CD4-positive, alpha-beta T cell (primary cell): ENCODE measurements at regions not wholly inside any gene's neighbourhood (a gene's known extent, or its start where the extent isn't known, plus 50 kb on each side); places are given as distances from the start of the nearest gene placed in this dataset.

Experiments used
- ATAC-seq: fragments of 200-7000 bp; cut with Tn5 transposase; one replicate; pipeline ENCODE4 v1.10.0; 2022; ENCODE audit warnings: mild to moderate bottlenecking; ENCODE audit not compliant: poor library complexity
- CTCF ChIA-PET: fragments of 350-600 bp; sonication (Branson Sonifier 250); formaldehyde crosslinking; loops from one replicate; lab custom pipeline; 2021; ENCODE audit warnings: antibody characterized with exemption, inconsistent platforms; lab: Charles Lee
- POLR2A ChIA-PET: fragments of 350-600 bp; sonication (Branson Sonifier 250); formaldehyde crosslinking; loops from one replicate; lab custom pipeline; 2021; ENCODE audit warnings: antibody characterized with exemption, inconsistent platforms; lab: Charles Lee
- DNase-seq, 14 experiments: peaks; one replicate each; pipeline ENCODE4 v3.0.0-alpha.2; 2013 to 2020; ENCODE audit warnings: mixed read lengths in 2 of 14
- H3K27ac ChIP-seq, 2 donors: one replicate each; pipeline versions ENCODE4 v1.5.1 to v1.7.0; 2013; ENCODE audit warnings: low read length in 2 of 2, low read depth in 1 of 2, mild to moderate bottlenecking in 1 of 2
- H3K27me3 ChIP-seq, 2 experiments: 1 replicate in 1 of 2; 2 replicates in 1 of 2; pipeline versions ENCODE4 v1.6.1 to v1.7.0; 2013; ENCODE audit warnings: low read length in 2 of 2, control low read depth in 1 of 2, mild to moderate bottlenecking in 1 of 2, moderate library complexity in 1 of 2; ENCODE audit not compliant: insufficient read depth in 2 of 2, control insufficient read depth in 1 of 2
- H3K36me3 ChIP-seq: one replicate; pipeline ENCODE4 v1.6.1; 2013; ENCODE audit warnings: low read length, control low read depth; ENCODE audit not compliant: insufficient read depth
- H3K4me1 ChIP-seq: one replicate; pipeline ENCODE4 v1.6.1; 2013; ENCODE audit warnings: low read length, control low read depth; ENCODE audit not compliant: insufficient read depth
- H3K4me3 ChIP-seq: one replicate; pipeline ENCODE4 v1.5.1; 2013; ENCODE audit warnings: mild to moderate bottlenecking, low read length, moderate library complexity
- H3K9me3 ChIP-seq, 2 experiments: 1 replicate in 1 of 2; 2 replicates in 1 of 2; pipeline versions ENCODE4 v1.6.1 to v1.7.0; 2013; ENCODE audit warnings: low read length in 2 of 2, mild to moderate bottlenecking in 2 of 2, control low read depth in 1 of 2, moderate library complexity in 1 of 2; ENCODE audit not compliant: control insufficient read depth in 1 of 2, insufficient read depth in 1 of 2
- H3K27ac Mint-ChIP-seq: one replicate; pipeline ENCODE4 v1.8.0; 2020; ENCODE audit warnings: mixed read lengths
- H3K27me3 Mint-ChIP-seq: one replicate; pipeline ENCODE4 v1.8.0; 2021; ENCODE audit warnings: mixed read lengths
- H3K36me3 Mint-ChIP-seq: one replicate; pipeline ENCODE4 v1.8.0; 2021; ENCODE audit warnings: low read depth, mixed read lengths
- H3K4me1 Mint-ChIP-seq: one replicate; pipeline ENCODE4 v1.8.0; 2021; ENCODE audit warnings: low read depth, mixed read lengths
- H3K4me3 Mint-ChIP-seq: one replicate; pipeline ENCODE4 v1.8.0; 2020; ENCODE audit warnings: mild to moderate bottlenecking, mixed read lengths
- H3K9me3 Mint-ChIP-seq: one replicate; pipeline ENCODE4 v1.8.0; 2020; ENCODE audit warnings: mixed read lengths
- intact Hi-C, 2 experiments: fragments of 100-400 bp; cut with DNase I in 1 of 2; cut with micrococcal nuclease in 1 of 2; formaldehyde crosslinking; loops; one replicate each; pipeline versions ENCODE4 v1.15.1 to v1.9.0; 2023 to 2025; cut with DNase I, micrococcal nuclease
- TF ChIP-seq, protein P1 (sequence below): fragments of 200-600 bp; IDR thresholded peaks from one replicate; pipeline ENCODE4 v1.8.0; 2022; ENCODE audit warnings: antibody characterized with exemption, mild to moderate bottlenecking

DNA sequence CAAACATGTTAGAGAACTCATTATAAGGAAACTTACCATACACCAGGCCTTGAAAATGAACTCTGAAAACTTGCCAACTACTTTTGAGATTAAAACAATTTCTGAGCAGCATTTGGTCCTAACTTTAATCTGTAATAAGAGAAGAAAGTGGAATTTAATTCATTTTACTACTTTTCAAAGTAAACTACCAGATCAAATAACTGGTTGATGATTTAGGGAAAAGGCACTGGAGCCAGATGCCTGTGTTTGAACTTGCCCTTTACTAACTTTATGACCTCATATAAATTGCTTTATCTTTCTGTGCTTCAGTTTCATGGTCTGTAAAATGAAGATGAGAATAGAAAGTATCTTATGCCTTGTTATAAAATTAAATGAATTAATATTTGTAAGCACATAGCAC lies 159.9 kb upstream of the PCDH18 start:
- H3K27me3 ChIP-seq, result no peaks in the 10 kb centered on the region
- H3K9me3 ChIP-seq, result peaks cover 0 to 5% of the 10 kb centered on the region in 2 experiments
- Mint-ChIP-seq H3K27me3 (no peaks in the 10 kb centered on the region), H3K27ac (no peak overlapping the region), H3K36me3 (no peaks in the 10 kb centered on the region), H3K4me3 (no peak overlapping the region), H3K4me1 (no peaks in the 10 kb centered on the region), H3K9me3 (no peaks in the 10 kb centered on the region)
- TF ChIP-seq, protein P1, sequence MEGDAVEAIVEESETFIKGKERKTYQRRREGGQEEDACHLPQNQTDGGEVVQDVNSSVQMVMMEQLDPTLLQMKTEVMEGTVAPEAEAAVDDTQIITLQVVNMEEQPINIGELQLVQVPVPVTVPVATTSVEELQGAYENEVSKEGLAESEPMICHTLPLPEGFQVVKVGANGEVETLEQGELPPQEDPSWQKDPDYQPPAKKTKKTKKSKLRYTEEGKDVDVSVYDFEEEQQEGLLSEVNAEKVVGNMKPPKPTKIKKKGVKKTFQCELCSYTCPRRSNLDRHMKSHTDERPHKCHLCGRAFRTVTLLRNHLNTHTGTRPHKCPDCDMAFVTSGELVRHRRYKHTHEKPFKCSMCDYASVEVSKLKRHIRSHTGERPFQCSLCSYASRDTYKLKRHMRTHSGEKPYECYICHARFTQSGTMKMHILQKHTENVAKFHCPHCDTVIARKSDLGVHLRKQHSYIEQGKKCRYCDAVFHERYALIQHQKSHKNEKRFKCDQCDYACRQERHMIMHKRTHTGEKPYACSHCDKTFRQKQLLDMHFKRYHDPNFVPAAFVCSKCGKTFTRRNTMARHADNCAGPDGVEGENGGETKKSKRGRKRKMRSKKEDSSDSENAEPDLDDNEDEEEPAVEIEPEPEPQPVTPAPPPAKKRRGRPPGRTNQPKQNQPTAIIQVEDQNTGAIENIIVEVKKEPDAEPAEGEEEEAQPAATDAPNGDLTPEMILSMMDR, result no peak
- intact Hi-C loops, result no loop called here
- POLR2A ChIA-PET, result no interaction called here
- H3K27ac ChIP-seq, result no peak overlapping the region
- no peak for DNase-seq
- H3K36me3 ChIP-seq, result no peaks in the 10 kb centered on the region
- CTCF ChIA-PET, result no interaction called here
- no peak for ATAC-seq
- no peaks in the 10 kb centered on the region for H3K4me1 ChIP-seq
- H3K4me3 ChIP-seq, result no peak overlapping the region

DNA sequence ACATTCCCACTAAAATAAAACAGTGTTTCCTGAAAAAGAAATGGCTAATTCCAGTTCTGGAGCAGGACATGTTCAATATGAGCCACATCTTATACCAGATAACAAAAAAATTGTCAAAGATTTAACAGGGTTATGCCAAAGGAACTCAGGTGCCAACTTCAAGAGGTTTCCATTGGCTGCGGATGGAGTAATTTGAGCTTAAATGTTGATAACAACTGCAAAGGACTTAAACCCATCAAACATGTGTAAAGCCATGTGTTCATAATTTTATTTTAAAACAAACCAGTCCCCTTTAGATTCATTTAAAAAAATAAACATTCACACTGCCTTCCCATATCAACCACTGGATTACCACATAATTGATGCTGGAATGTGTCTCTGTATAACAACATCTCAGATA lies 156.4 kb upstream of the PCDH18 start:
- Histone ChIP-seq H3K36me3 (no peaks in the 10 kb centered on the region), H3K9me3 (no peaks in the 10 kb centered on the region), H3K27ac (no peak overlapping the region), H3K4me3 (no peak overlapping the region), H3K4me1 (no peaks in the 10 kb centered on the region), H3K27me3 (no peaks in the 10 kb centered on the region)
- Mint-ChIP-seq H3K4me3 (no peak overlapping the region), H3K9me3 (no peaks in the 10 kb centered on the region), H3K36me3 (no peaks in the 10 kb centered on the region), H3K27me3 (no peaks in the 10 kb centered on the region), H3K27ac (no peak overlapping the region), H3K4me1 (no peaks in the 10 kb centered on the region)
- CTCF ChIA-PET, result no interaction called here
- DNase-seq, result no peak
- TF ChIP-seq, protein P1, result no peak
- intact Hi-C loops, result no loop called here
- ATAC-seq, result no peak
- POLR2A ChIA-PET, result no interaction called here

DNA sequence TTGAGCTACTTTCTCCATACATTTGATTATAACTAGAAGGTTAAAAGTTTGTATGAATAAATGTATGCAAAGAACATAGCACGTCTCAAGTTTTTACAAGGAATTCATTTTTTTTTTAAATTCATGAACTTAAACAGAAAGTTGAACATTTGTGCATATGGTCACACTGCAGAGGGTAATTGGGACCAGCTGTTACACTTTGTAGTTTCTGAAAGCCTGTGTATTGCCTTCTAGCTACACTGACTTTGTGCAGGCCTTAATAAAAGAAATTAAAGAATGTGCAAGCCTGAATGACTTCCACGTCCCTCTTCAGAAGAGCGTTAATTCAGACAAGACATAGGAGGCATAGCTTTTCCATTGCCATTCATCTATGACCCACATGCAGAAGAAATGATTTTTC lies 153.1 kb upstream of the PCDH18 start:
- intact Hi-C loops, result no loop called here
- Mint-ChIP-seq H3K9me3 (no peaks in the 10 kb centered on the region), H3K27ac (no peak overlapping the region), H3K4me1 (no peaks in the 10 kb centered on the region), H3K27me3 (no peaks in the 10 kb centered on the region), H3K36me3 (no peaks in the 10 kb centered on the region), H3K4me3 (no peak overlapping the region)
- H3K27me3 ChIP-seq, result no peaks in the 10 kb centered on the region
- H3K36me3 ChIP-seq, result no peaks in the 10 kb centered on the region
- no peaks in the 10 kb centered on the region for H3K4me1 ChIP-seq
- no peak overlapping the region for H3K4me3 ChIP-seq
- no peaks in the 10 kb centered on the region for H3K9me3 ChIP-seq
- ChIA-PET CTCF (no interaction called here), POLR2A (no interaction called here)
- DNase-seq, result no peak
- TF ChIP-seq, protein P1, result no peak
- no peak overlapping the region for H3K27ac ChIP-seq
- ATAC-seq, result no peak
